ENCODE measurements at regions not wholly inside any gene's neighbourhood (a gene's known extent, or its start where the extent isn't known, plus 50 kb on each side); places are given as distances from the start of the nearest gene placed in this dataset.

DNA sequence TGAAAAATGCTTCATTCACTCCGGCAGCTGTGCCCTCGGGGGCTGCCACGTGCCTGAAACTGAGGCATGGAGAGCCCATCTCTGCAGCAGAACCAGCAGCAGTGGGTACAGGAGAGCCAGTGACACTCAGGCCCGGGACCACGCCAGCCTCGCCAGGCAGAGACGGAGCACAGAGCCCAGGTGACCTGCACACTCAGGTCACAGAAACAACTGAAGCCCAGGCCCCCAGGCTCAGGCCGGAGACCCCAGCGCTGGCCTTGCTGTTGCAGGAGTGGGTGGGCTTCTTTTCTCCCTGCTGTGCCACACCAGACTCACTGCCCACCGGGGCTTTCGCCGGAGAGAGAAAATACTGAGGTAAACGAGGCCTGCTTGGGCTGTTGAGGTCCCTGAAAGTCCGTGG, 117.3 kb downstream of the SOX1 start:
- TF ChIP-seq CTCF (IDR thresholded peaks at IDR 0.05): no peak
- TF ChIP-seq POLR2AphosphoS5 (IDR thresholded peaks at IDR 0.05): no peak
- TF ChIP-seq POLR2A (IDR thresholded peaks at IDR 0.05): no peak

GRCh38 chr13:112184851-112185371, 118.0 kb downstream of the SOX1 start:
- no peaks in the 10 kb centered on the region for H3K9me3 ChIP-seq
- no peaks in the 10 kb centered on the region for H3K4me1 ChIP-seq
- DNase-seq (ENCODE audit: low spot score in 2 of 2): no peak
- no peaks in the 10 kb centered on the region for H3K36me3 ChIP-seq
- TF ChIP-seq POLR2A (IDR thresholded peaks at IDR 0.05) (no peak), CTCF (IDR thresholded peaks at IDR 0.05) (no peak), POLR2AphosphoS5 (IDR thresholded peaks at IDR 0.05) (no peak)
- intact Hi-C loops (cut with DNase I; ENCODE audit: low total_unique reads): no loop called here
- no peak overlapping the region for H3K4me3 ChIP-seq
- H3K27me3 ChIP-seq: peaks cover 0 to 35% of the 10 kb centered on the region in 2 donors
- no peak overlapping the region for H3K27ac ChIP-seq

More for the DNA sequence above, 117.3 kb downstream of the SOX1 start:
- H3K27ac ChIP-seq: no peak overlapping the region
- DNase-seq (ENCODE audit: low spot score in 2 of 2): no peak
- H3K4me1 ChIP-seq: no peaks in the 10 kb centered on the region
- intact Hi-C loops (cut with DNase I; ENCODE audit: low total_unique reads): no loop called here
- no peaks in the 10 kb centered on the region for H3K36me3 ChIP-seq
- H3K4me3 ChIP-seq: no peak overlapping the region
- peaks cover 0 to 40% of the 10 kb centered on the region in 2 donors for H3K27me3 ChIP-seq
- no peaks in the 10 kb centered on the region for H3K9me3 ChIP-seq

DNA sequence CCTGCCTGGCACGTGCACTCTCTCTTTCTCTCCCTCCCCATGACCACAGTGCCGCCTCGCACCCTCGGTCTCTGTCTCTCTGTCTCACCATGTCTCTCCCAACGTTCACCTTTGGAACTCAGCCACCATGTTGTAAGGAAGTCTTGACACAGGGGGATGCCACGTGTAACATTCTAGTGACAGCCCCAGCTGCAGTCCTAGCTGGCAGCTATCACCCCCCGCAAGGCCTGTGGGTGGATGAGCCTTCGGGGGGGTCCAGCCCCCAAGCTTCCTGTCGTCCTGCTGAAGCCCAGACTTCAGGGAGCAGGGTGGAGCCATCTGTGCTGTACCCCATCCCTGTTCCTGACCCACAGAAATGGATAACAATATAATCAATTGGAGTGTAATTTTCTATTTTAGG, 118.5 kb downstream of the SOX1 start:
- no peak for DNase-seq (ENCODE audit: low spot score in 2 of 2)
- Histone ChIP-seq H3K36me3 (no peaks in the 10 kb centered on the region), H3K4me3 (no peak overlapping the region), H3K27me3 (peaks cover 0 to 30% of the 10 kb centered on the region in 2 donors), H3K9me3 (no peaks in the 10 kb centered on the region), H3K27ac (no peak overlapping the region), H3K4me1 (no peaks in the 10 kb centered on the region)
- intact Hi-C loops (cut with DNase I; ENCODE audit: low total_unique reads): no loop called here
- TF ChIP-seq CTCF (IDR thresholded peaks at IDR 0.05): no peak
- no peak for TF ChIP-seq POLR2AphosphoS5 (IDR thresholded peaks at IDR 0.05)
- TF ChIP-seq POLR2A (IDR thresholded peaks at IDR 0.05): no peak

- Histone ChIP-seq H3K36me3 (no peaks in the 10 kb centered on the region), H3K4me3 (no peak overlapping the region), H3K4me1 (no peaks in the 10 kb centered on the region), H3K27me3 (peaks cover 0 to 24% of the 10 kb centered on the region in 2 donors), H3K27ac (no peak overlapping the region), H3K9me3 (no peaks in the 10 kb centered on the region)
- TF ChIP-seq POLR2AphosphoS5 (IDR thresholded peaks at IDR 0.05): no peak
- no peak for TF ChIP-seq POLR2A (IDR thresholded peaks at IDR 0.05)
- no peak for TF ChIP-seq CTCF (IDR thresholded peaks at IDR 0.05)
- no peak for DNase-seq (ENCODE audit: low spot score in 2 of 2)
- intact Hi-C loops (cut with DNase I; ENCODE audit: low total_unique reads): no loop called here
Observed at GRCh38 chr13:112186091-112186490, 119.1 kb downstream of the SOX1 start.

GRCh38 chr13:112187527-112188297, 120.8 kb downstream of the SOX1 start:
- Histone ChIP-seq H3K4me1 (no peaks in the 10 kb centered on the region), H3K27me3 (peaks cover 0 to 14% of the 10 kb centered on the region in 2 donors), H3K36me3 (no peaks in the 10 kb centered on the region), H3K27ac (no peak overlapping the region), H3K4me3 (no peak overlapping the region), H3K9me3 (peaks cover 0 to under 1% of the 10 kb centered on the region in 2 donors)
- no peak for DNase-seq (ENCODE audit: low spot score in 2 of 2)
- intact Hi-C loops (cut with DNase I; ENCODE audit: low total_unique reads): no loop called here
- no peak for TF ChIP-seq POLR2AphosphoS5 (IDR thresholded peaks at IDR 0.05)
- no peak for TF ChIP-seq CTCF (IDR thresholded peaks at IDR 0.05)
- TF ChIP-seq POLR2A (IDR thresholded peaks at IDR 0.05): no peak
